ENCODE measurements at regions not wholly inside any gene's neighbourhood (a gene's known extent, or its start where the extent isn't known, plus 50 kb on each side); places are given as distances from the start of the nearest gene placed in this dataset.
"Not testable (repeated sequence)": the region's sequence is repeated elsewhere in the genome, so short reads cannot be mapped to it uniquely, and the experiment has no call there.

DNA sequence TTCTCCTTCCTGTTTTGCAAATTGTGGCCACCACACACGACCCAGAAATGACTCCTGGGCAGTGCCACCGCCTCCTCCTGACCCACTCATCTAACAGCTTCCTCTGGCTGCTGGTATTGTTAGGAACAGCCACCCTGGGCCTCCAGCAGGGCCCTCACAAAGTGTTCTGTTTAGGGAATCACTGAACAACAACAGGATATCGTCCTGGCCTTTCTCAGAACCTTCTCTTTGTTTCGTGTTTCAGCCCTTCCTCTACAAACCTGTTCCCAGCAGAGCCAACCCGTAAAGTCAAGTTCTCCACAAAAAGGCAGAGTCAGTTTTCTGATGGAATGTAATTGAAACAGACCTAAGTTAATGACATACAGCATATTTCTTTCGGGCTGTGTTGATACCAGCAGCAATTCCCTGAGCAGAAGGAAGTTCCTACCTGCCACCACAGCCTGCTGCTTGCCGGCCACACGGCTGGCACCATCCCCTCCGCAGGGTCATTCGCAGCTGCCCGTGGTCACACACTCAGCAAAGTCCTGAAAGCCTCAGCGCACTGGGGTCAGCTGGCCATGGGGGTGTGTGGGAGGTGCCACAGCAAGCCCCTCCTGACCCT, 91.7 kb upstream of the PITRM1 start:
- DNase-seq (ENCODE audit: low spot score) = no peak

DNA sequence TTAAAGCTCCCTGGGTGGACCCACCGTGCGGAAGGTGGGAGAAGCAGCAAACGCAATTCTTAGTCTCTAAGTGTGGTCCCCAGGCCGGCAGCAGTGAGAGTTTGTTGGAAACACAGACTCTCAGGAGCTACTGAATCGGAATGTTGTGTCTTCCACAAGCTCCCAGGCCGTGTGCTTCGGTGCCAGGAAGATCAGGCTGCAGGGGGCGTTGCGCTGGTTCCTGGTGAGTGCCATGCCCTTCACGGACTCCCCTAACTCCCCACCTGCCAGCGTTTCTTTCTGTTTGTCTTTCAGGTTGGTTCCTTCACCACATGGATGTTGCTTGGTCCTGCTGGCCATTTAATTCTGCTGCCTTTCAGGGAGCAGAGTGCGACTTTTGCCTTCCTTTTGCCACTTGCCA, 91.2 kb upstream of the PITRM1 start:
- DNase-seq (ENCODE audit: low spot score) = no peak

DNA sequence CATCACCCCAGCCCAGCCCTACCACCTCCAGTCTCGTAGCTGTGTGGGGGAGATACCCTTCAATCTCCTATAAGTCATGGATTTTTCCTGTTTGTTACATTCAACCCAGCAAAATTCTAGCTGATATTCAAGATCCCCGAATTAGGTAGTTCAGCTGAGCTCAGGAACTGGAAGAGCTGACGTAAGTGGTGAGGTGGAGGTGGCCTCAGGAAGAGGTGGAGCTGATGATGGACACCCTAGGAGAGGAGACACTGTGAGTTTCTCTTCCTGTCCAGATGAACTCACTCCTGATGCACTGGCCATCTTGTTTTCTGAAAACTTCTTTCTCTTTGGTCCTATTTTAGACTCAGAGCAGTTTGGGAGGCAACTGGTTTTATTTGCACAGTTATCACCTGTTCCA, 90.5 kb upstream of the PITRM1 start:
- no peak for DNase-seq (ENCODE audit: low spot score)

DNA sequence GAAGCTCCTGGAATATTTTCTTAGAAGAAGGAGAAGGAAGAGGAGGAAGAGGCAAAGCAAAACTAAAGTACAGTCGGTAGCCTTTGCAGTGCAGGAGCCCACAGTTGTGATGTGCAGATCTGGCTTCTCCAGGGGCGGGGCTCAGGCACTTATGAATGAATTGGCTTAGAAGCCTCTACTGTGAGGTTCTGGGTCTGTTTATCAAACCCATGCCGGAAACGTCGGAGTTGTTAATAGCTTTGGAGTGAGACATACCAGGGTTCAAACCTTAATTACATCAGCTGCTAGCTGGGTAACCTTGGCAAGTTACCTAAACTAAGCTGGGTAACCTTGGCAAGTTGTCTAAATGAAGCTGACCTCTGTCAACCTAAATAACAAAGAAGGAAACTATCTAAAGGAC, 89.3 kb upstream of the PITRM1 start:
- DNase-seq (ENCODE audit: low spot score) = no peak

DNA sequence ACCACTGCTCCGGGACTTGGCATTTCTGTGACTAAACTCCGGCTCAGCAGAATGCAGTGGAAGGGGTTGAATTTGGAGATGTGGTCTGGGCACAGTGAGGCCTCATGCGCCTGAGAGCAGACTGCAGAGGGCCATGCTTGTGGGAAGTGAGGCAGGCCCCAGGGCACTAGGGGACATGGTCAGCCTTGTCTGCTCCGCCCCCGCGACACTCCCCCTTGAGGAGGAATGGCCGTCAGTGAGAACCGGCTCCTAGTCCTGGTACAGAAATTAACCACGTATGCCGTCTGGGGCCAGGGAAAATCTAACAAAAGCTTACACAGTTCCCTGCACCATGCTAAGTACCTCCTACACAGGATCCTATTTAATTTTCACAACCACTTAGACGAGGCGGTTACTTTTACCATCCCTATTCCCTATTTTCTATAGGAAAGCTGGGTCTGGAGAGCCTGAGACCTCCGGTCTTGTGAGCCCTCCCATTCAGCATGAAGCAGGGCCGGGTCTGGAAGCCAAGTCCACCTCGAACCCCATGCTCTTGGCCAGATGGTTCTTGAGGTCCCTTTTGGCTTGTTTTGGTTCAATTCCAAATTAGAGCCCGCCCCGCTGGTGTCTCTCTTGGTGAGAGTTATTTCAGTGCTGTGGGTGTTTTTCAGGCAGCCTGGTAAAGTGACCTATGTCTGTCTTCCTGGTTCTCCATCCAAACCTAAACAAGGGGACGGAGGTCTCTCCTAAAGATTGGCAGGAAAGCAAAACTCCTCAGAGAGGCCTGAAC, 87.7 kb upstream of the PITRM1 start:
- no peak for DNase-seq (ENCODE audit: low spot score)

DNA sequence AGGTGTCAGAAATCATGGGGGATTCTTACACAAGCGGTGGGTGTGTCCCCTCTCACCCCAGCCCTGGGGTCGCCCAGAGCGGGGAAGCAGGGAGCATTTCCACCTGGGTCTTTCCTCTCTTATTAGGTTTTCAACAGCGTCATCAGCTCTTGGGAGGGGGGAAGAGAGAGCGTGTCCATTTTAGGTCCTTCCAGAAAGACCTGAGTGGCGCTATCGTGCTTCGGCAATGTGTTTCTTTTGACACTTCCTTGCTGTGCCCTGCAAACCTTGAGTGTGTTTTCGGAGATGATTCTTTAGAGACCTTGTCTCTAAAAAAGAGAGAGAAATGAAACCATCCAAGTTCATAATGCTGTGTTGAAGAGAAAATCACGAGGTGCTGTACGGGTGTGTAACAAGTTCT, 86.9 kb upstream of the PITRM1 start:
- DNase-seq (ENCODE audit: low spot score) = no peak

DNA sequence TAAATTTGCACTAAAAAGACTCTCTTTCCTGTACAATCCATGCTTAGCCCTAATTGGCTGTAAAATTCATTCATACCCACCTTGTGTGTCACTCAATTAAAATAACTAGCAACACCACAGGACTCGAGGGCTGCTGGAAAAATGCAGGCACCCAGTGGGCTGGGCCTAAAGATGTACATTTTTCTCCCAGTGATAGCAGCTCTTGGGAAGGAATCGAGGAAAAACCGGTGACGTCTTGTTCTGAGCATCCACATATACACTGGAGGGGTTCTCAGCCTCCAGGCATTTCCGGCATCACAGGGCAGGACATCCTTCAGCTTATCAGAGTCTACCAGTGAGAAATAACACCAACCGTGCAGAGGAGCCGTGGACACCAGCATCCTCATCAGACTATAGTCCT, 85.8 kb upstream of the PITRM1 start:
- no peak for DNase-seq (ENCODE audit: low spot score)

DNA sequence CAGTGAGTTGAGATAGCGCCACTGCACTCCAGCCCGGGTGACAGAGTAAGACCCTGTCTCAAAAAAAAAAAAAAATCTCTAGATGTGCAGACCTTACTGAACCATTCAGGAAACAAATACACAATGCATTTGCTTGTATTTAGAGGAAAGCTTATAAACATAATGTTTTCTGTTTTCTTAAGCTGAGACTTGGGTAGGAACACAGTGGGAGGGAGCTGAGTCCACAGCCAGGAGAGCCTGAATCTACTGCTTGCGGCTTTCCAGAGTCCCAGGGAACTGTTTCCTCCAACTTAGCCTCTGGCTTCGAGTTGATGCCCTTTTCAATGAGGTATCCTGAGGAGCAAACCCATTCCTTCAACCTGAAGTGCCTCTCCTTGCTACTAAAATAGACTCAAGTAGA, 83.0 kb upstream of the PITRM1 start:
- DNase-seq (ENCODE audit: low spot score) = no peak

DNA sequence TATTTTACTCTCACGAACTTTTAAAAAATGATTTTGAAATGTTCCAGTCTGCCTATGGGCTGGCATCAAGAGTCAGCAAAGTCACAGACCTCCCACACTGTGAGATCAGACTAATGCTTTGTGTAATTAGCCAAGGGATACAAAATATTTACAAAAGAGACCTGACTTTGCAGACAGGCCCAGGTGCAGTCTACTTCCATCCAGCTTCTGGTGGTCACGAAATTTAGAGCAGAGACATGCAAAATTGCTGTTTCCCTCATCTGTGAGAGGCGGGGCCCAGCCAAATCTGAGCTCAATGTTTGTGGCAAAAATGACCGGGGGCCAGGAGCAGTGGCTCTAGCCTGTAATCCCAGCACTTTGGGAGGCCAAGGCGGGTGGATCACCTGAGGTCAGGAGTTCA, 82.5 kb upstream of the PITRM1 start:
- DNase-seq (ENCODE audit: low spot score) = no peak

DNA sequence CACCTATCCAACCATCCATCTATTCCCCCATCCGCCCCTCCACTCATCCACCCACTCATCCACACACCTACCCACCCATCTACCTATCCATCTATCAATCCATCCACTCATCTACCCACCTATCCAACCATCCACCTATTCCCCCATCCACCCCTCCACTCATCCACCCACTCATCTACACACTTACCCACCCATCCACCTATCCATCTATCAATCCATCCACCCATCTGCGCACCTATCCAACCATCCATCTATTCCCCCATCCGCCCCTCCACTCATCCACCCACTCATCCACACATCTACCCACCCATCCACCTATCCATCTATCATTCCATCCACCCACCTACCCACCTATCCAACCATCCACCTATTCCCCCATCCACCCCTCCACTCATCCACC, 81.4 kb upstream of the PITRM1 start:
- DNase-seq (ENCODE audit: low spot score) = not testable (repeated sequence)

DNA sequence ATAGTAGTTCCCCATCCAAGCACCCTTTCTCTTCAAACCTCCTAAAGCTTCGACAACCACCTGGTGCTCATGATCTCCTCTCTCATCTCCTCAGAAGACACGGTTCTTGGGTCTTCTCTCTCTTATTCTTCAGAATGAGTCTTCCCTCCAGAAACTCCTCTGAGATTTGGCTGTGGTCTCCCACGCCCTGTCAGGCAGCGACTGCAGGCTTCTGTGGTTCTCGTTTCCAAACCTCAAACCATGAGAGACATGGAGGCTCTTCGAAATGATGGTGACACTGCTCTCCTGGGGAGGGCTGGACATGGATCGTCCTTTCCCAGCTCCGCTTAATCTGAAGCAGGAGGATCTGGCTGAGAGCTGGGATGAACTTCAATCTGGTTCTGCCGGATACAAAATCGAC, 78.6 kb upstream of the PITRM1 start:
- DNase-seq (ENCODE audit: low spot score) = no peak

DNA sequence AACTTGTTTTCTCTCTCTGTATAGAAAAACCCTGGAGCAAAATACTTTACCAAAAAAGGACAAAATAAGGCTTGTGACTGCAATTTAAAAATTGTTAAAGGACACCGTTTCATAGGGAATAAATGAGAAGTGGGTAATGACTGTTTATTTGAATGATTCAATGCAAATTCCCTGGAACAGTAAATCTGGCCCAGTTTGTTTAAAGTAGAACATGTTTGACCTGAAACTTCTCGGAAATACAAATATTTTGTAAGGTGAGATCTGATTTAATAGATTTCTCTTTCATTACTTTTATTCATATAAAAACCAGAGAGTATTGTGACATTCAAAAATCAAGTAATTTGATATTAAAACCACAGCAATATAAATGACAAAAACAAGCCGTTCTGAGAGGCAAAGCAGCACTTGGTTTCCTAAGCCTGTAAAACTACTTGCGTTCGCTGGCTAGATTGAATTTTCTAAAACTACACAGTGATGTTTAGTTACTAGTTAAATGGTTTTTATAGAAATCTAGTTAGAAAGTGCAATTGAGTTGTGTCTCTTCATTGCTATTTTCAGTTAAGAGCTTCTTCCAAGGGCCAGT, 76.8 kb upstream of the PITRM1 start:
- no peak for DNase-seq (ENCODE audit: low spot score)

DNA sequence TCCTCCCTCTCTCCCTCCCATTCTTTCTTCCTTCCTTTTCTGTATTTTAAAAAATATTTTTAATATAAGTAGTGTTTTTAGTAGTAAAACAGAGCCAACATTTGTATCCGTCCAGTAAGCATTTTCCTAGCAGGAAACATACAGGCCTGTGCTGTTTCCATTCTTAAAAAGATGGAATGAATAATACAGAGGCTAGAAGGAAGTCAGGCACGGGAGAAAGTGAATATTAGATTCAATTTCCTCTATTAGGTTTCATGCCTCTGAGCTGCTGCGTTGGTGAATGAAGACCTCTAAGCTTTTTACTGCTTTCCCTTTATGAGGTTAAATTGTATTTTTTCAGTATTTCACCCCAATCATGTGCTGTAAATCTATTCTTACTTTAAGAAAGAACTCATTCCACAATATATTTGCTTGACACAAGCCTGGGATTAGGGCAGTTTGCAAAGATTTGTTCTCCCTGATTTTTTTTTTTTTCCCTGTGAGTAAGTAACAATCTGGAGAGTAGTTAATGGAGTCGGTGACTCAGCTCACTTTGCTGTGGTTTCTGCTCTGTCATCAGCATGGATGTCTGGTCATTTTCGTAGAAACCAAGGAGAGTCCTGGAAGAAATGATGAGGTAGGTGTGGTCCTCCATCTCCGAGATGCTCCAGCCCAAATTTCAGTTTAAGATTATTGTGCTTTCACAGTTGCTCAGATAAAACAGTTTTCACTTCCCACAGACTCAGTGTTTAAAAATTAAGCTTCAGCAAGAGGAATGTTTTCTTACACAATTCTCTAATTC, 76.1 kb upstream of the PITRM1 start:
- no peak for DNase-seq (ENCODE audit: low spot score)

DNA sequence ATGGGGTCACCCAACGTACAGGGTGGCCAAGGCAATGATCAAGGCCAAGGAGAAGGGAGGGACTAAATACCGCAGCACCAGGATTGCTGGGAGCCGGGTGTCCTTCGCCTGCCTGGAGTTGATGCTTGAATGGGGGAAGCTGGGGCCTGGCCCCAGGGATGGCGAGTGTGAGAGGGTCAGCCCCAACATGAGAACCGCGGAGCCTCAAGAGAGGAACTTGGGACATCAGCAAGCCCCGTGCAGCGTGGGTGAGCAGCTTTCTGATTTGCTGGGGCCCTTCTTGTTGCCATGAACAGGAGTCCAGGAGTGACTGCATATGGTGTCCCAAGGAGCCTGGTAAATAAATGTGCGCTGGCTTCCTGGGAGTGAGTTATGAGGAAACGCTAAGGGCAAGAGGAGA, 72.8 kb upstream of the PITRM1 start:
- no peak for DNase-seq (ENCODE audit: low spot score)

DNA sequence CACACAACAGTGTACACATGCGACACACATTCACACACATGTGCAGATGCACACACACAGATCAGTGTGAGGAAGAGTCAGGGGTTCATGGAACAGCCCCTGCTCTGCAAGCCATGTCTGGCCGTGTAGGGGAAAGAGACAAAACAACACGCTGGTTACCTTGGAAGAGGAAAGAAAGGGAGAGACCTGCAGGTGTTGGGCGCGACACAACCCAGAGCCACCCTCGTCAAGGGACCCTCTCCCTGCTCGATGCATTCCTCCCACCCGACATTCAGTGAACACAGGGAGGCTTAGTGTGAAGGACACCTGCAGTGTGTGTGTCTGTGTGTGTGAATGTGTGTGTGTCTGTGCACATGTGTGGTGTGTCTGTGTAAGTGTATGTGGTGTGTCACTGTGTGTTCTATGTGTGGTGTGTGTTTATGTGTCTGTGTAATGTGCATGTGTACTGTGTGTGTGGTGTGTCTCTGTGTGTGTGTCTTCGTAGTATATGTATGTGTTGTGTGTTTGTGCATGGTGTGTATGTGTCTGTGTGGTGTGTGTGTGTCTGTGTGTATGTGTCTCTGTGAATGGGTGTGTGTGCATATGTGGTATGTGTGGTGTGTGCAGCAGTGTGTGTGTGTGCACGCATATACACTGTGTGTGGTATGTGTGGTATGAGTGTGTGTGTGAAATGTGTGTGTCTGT, 69.5 kb upstream of the PITRM1 start:
- peak; percentile 52 for DNase-seq (ENCODE audit: low spot score)

DNA sequence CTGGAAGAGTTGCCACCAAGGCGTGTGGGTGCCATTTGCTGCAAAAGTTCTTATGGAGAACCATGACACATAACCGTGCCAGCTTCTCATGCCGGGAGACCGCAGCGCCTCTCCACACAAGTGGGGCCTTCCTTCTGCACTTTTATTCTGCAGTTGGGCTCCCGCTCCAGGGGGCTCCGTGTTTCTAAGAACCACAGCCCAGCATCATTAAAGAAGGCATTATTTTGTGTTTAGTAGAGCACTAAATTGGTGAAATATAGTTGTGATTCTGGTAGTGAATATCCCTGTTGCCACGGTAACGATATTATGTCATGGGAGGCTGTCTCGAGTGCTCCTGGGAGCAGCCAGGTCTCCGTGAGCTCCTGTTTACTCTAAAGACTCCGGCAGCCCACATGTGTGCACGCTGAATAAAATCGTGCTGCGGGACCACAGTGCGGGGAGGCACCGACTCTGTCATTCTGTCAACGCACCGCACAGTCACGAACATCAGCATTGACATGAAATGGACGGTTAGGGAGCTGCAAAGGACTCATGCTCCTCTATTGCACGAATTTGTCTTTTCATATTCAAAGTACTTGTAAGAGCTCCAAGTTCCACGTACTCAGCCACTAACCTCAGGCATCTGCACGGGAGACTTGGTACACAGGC, 68.8 kb upstream of the PITRM1 start:
- DNase-seq (ENCODE audit: low spot score) = peak; percentile 58

DNA sequence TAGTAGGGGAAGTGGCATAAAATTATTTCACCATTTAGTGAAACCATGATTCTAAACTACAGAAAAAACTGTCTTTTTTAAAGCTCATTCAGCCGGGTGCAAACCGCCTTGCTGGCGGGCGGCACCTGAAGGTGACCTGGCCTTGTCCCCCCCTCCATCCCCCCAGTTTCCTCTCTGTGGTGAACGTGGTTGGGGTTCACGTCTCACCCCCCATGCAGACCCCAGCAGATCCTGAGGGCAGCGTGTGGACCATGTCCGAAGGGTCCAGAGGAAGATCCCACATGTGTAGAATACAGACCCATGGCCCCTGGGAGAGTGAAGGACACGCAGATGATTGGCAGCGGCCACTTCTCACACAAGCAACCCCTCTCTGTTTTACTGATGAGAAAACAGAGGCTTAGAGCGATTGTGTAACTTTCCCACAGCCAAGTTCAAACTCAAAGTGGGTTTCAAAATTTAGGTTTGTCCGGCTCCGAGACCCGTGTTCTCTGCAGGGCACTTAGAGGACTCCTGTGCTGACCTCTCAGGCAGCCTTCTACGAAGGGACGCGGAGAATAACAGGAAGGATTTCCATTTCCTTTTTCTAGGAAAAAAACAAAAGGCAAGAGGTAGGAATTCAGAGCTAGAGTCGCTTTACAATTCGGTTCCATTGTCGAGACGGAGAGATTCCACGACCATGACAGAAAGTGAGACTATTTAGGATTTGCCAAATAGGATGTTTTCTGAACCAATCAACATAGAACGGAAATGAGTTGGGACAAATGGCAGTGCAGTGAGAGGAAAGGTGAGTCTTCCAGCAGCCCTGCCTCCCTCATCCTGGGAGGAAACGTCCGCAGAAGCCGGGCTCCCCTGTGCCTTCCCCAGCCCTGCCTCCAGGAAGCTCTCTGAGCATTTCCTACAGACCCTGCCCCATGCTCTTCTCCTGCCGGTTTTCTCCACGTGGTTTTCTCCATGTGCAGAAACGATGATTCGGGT, 67.6 kb upstream of the PITRM1 start:
- no peak for DNase-seq (ENCODE audit: low spot score)

DNA sequence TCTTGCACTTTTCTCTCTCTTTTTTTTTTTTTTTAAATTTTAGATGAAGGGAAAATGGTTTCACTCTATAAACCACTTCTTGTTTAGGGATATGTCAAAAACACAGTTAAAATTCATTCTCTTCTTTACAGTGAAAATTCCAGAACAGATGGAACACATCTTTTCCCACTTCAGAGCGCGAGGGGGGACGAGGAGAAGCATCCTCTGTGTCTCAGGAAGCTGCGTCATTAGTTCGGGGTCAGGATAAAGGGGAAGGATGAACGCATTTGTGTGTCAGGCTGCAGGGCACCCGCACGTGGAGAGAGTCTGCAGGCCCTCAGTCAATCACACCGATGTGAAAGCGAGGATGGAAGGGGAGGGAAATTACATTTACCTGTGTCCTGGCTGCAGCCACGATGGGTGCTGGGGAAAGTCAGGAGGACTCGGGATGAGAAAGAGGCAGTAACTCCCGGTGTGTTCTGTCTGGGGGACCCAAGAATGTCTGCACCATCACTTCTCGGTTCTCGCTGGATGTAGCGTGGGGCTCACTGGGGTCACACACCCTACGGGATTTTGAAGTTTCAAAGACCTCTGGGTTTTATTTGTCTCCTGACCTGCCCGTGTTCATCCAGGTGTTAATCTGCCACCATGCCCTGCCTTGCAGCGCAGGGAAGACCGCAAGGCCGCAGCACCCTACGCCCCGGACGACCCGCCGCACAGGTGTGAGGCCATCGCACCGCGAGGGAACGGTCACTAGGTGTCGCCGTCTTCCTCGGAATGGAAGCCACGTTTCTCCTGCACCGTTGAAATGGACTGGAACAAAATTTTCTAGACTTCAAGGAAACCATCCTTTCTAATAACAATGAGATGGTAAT, 66.7 kb upstream of the PITRM1 start:
- DNase-seq (ENCODE audit: low spot score) = peak; percentile 85

DNA sequence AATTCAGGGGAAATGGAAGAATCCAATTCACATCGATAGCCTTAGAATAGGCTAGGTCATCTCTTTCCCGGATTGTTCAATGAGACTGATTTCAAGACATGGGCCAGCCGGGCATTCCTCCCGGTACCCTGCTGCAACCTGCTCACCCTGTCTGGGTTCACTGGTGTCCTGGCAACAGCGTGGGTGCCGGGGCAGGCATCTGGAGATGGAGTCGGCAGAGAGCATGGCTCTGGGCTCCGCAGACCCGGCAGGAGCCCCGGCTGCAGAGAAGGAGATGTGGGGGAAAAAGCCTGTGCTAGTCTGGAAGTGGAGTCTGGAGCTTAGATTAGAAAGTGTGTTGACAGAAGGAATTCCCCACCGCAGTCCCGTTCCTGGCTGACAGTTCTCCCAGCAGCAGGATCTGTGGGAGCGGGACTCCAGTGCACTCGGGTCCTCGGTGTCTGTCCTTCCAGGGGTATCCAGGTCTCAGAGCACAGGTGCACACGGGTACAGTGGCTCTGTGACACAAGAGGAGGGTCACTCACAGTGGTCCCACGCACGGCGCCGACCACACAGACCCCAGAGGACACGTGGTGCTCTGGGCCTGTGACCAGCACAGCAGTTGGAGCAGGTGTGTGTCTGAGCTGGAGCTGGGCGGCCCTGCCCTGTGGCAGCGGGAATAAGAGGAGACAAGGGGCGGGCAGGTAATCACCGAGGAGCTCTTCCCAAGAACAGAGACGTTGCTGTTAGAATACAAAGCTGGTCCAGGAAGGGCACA, 65.7 kb upstream of the PITRM1 start:
- DNase-seq (ENCODE audit: low spot score) = no peak
